Stimulated activated CD8-positive, alpha-beta memory T cell treated with anti-CD3 and anti-CD28 coated beads, Interleukin-7, amount 100 ng/mL, for 1 hour (primary cell): ENCODE measurements at regions not wholly inside any gene's neighbourhood (a gene's known extent, or its start where the extent isn't known, plus 50 kb on each side); places are given as distances from the start of the nearest gene placed in this dataset.
"Not testable (repeated sequence)": the region's sequence is repeated elsewhere in the genome, so short reads cannot be mapped to it uniquely, and the experiment has no call there.

Source experiments
- DNase-seq, 2 donors: peaks; one replicate each; pipeline ENCODE4 v3.0.0-alpha.2; 2020; ENCODE audit warnings: low read depth in 2 of 2

DNA sequence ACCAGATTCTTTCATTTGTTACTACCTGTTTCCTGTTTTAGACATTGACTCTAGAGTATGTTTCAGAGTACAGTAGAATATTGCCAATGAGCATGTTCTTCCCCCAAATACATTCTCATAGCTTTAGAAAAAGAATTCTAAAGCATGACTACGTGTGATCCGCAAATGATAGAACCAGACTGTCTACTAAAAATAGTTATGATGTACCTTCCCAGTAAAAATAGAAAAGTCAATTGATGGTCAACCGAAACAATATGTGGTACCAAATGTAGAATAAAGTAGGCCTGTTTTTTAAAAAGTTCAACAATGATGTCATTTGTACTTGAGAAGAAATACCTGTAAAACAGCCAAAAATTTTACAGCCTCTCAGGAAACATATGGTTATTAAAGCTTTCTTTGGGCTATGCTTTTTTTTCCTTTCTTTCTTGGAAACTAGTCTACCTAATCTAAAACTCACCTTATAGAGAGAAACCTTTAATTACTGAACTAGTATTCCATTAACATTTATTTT is 130.1 kb upstream of the MTHFD1L start:
- no peak for DNase-seq

DNA sequence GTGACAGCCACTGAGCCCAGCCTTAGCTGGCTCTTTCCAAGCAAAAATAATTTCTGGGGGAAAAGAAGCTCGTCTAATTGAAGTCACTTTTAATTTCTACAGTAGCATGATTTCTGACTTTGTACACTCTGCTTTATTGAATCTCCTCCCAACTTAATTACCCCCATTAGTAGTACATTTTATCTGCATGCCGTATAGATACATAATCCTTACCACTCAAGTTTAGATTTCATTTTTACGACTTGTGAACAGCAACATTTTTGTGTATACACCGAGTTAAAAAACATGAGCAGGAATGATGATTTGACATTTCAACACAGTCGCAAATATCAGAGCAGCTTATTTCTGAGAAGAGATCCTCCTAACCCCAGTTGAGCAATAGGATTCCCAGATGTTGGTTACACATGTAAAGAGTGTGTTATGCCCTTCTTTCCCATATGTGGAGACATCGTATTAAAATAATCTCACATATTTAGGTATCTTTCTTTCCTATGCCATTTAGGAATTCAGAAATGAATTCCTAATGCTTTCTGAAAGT is 127.3 kb upstream of the MTHFD1L start:
- no peak for DNase-seq

DNA sequence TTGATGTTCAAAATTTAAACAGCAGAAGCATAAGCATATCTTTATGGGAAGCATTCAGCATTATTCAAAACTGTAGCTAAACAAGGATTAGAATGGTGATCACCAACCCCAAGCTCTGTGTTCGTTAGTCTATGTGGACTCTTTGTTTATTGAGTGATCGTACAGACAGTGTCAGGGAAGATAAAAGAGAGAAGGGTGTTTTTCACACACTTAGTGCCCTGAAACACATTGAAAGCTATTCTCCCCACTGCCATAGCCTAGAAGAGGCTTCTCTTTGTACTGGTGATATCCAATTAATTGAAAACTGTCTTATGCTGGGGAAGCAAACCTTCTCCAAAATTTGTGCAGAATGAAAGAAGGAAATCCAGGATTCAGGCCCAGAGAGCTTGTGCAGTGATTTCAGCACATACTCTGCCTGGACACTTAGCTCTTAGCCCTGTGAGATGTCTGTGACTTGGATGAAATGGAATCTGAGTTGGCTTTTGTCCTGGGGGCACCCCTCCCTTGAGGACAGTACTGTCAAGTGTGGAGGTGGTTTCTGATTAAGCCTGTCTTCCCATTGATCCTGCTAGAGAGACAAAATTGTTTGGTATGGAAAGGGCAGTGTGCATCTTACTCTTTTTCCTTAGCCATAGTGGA is 125.7 kb upstream of the MTHFD1L start:
- DNase-seq: no peak

DNA sequence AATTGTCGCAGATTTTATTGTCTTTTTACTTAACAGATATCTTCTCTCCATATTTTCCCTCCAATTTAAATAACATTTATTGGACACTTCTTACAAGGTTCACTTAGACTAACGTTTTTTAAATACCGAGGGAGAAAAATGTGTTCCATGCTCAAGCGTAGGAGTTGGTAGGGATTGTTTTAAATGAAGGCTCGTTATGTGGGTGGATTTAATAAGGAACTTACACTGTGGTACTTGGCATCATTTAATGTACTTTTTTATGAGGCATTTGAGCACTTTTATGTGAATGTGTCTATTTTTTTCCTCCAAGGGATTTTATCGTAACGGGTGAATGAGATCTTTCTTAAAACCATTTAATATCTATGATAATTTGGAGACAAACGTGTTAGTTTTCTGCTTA is 125.0 kb upstream of the MTHFD1L start:
- DNase-seq: no peak

DNA sequence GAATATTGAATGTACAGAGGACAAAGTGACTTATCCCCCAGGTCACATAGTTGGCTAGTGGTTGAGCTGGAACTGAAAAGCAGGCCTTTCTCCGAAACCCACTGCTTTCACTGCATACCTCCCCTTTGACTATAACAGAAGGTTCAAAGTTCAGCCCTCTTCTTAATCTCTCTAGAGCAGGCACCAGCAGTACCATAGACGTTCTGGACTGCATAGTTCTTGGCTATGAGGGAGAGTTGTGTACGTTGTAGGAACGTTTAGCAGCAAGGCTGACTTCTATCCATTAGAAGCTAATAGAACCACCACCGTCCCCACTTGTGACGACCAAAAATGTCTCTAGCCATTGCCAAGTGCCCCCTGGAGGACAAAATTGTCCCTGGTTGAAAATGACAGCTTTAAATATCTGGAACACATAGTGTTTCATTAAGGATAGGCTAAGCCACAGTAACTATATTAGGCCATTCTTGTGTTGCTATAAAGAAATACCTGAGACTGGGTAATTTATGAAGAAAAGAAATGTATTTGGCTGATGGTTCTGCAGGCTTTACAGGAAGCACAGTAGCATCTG is 123.8 kb upstream of the MTHFD1L start:
- no peak for DNase-seq

DNA sequence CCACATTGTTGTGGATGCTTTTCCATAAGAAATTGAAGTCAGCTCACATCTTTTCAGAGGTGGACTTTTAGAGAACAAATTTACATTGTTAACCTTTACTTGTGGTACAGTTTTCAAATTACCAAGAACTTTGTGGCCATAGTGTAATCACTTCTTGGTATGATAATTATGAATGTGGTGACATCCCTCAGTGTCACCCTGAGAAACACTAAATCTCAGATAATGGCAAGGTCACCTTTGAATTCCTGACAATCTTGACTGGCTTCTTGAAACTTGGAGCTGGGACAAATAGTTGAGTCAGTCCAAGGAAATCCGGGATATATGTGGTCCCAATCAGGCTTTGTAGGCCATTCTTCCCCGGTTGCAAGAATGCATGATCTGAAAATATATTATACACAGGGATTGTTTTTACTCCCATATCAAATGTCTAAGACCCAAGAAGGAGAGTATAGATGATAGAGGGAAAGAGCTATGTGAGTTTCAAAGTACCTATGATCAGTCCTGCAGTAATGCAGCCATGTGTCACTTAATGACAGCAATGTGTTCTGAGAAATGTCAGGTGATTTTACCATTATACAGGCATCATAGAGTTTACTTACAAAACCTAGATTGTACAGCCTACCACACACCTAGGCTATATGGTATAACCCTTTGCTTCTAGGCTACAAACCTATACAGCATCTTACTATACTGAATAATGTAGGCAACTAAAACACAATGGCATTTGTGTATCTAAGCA is 120.8 kb upstream of the MTHFD1L start:
- DNase-seq: no peak

DNA sequence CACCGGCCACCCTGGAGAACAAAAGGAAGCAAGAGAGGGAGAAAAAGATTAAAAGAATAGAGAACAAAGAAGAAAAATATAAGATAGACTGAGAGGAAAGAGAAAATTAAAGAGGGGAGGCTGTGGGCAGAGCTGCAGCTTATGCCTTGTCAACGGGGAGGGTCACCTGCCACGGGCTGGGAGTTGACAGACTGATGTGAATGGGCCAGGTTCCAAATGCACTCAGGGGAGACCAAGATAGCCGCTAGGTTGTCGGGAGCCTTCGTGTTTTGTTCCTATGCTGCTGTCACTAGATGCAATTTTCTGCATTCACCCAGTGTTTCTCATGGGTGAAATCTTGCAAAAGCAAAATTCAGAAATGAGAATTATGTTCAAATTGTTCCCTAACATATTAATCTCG is 119.6 kb upstream of the MTHFD1L start:
- no peak for DNase-seq

DNA sequence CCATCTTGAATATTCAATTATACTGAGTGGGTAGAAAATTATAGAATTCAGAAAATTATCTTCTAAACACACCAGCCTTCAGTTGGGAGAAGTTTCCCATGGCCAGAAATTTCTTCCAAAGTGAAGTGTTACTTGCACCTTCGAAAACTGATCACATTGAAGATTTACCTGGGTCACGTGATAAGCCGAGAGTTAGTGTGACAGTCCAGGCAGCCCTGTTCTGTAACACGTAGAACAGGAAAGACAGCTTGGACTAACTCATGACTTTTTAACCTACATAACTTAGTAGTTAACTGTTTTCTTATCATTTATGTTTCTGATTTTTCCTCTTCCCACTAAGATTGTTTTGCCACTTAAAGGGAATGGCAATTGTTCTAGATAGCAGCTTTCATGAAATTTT is 118.3 kb upstream of the MTHFD1L start:
- no peak for DNase-seq

DNA sequence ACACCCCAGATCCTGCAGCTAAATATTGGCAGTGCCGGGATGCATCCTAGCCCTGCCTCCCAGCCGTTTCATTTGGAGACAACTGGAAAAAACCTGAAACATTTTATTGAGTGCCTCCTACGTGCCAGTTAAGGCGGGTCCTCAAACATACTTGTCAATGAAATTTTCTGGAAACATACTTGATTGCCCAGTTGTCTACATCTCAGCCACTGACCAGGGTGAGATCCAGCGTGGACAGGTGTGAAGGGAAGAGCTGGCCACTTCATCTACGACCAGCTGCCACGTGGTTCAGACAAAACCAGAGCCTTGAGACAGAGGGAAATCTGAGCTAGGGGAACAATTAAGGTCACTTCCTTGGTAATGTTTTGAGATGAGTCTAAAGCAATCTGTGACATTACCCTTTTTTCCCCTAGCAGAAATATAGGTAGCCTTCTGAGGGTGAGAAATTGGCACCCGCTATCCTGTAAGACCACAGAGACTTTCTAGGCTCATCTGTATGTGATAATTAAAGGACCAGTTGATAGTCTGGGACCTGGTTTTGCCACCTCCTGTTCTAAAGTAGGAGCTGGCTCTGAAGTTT is 116.3 kb upstream of the MTHFD1L start:
- DNase-seq: no peak

DNA sequence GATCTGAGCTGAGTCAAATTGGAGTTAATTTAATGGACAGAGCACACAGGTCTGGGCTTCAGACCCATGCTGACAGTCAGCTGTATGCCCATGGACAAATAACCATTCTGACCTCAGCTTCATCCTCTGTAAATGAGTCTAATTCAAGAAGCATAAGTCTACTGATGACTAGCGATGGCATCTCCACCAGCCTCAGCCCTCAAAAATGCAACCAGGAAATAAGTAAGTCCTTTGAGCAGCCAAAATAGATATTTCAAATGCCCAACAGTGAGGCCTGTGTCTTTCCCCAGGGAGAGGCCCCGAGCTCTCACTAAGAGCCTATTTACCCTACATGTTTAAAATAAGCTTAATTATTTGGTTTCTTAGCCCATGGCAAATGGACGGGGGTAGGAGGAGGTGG is 114.2 kb upstream of the MTHFD1L start:
- no peak for DNase-seq

DNA sequence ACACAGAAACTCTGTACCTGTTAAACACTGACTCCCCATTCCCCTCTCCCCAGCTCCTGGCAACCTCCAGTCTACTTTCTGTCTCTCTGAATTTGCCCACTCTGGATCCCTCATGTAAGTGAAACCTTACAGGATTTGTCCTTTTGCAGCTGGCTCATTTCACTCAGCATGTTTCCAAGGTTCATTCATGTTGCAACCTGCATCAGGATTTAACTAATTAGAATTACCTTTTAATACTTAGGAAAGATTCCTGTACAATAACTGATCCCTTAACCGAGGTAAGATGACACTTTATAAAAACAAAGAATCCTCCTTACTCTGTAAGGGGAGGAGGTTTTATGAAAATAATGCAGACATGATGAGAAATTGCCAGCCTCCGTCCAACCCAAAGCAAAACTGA is 113.1 kb upstream of the MTHFD1L start:
- no peak for DNase-seq

DNA sequence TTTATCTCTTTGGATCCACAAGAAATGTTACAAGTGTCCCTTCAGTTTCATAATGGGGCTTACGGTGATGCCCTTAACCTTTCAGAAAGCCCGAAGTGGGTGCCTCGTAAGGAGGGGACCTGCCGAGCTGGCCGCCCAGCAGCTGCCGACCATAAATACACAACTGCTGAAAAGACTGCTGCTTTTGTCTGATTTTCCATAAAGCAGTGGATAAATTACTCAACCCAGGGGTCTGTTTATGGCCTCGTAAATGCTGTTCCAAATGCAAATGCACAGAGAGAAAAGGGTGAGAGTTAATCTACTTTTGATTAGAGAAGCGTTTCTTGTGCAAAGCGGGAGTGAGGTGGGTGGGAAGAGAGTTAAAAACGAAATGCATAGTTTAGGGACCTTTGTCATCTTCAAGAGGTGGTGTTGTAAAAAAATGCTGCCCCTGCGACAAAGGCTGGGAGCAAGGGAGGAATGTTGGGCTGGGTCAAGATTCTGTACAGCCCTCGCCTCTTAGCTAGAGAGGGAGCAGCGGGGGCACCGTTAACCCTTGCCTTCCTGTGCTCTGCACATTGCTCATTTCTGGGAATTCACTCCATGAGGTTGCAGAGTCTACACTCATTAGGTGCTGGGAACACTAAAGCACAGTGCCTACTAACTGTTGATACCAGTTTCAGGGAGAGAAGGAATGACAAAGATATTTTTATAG is 112.0 kb upstream of the MTHFD1L start:
- DNase-seq: no peak

DNA sequence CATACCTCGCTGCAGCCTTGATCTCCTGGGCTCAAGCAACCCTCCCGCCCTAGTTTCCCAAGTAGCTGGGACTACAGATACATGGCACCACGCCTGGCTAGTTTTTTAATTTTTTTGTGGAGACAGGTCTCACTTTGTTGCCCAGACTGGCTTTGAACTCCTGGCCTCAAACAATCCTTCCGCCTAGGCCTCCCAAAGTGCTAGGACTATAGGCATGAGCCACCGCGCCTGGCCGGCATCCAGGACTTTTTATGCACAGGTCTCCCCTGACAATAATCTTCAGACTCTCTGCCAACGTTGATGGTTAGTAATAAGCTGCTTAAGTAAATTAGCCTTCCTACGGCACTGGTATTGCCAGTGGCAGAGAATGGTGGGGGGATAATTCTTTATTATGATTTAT is 110.5 kb upstream of the MTHFD1L start:
- no peak for DNase-seq

DNA sequence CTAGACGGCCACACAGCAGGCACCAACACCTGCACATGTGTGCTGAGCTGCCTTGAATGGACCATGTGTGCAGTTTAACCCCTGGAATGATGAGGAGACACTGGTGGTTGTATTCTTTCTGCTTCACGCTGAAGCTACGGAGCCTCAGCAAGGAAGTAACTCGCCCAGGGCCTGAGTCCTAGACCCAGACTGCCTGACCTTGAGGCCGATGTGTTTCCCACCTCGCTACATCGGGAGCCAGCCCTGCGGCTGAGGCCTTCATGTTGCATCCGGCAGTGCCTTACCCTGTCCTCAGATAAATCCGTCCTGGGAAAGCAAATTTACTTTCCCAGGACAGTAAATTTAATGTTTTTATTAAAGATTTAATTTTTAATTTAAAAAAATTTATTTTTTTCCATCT is 110.0 kb upstream of the MTHFD1L start:
- DNase-seq: no peak

DNA sequence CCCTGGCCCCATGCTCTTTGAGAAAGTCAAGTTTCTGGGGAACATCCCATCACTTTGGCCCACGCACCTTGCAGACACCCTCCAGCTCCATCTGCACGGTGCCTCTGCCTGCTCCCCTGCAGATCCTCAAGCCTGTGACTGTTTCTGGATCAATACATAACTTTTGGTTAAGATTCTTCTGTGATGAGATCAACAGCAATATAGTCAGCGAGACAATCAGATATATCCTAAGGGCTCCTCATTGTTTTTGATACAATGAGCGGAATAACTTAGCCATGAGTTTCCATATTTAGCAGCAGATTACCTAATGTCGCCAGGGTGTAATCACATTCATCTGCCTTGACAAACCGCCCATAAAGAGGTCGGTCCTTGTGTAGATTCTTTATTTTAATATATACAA is 109.3 kb upstream of the MTHFD1L start:
- DNase-seq: no peak

DNA sequence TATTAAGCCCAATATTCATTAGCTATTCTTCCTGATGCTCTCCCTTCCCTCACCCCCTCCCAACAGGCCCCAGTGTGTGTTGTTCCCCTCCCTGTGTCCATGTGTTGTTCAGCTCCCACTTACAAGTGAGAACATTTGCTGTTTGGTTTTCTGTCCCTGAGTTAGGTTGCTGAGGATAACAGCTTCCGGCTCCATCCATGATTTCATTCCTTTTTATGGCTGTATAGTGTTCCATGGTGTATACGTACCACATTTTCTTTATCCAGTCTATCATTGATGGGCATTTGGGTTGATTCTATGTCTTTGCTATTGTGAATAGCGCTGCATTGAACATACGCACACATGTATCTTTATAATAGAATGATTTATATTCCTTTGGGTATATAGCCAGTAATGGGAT is 107.7 kb upstream of the MTHFD1L start:
- DNase-seq: not testable (repeated sequence)

DNA sequence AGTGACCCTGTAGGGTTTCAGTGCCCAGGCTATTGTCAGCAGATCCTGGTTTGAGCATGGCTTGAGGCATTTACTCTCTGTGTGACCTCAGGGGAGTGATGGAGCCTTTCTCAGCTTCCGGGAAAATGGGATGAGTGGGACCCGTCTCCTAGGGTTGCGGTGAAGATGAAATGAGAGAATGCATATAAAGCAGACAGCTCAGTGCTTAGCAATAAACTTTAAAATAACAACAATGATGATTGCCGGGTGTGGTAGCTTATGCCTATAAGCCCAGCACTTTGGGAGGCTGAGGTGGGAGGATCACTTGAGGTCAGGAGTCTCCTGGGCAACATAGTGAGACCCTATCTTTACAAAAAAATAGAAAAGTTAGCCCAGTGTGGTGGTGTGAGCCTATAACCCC is 106.0 kb upstream of the MTHFD1L start:
- DNase-seq: no peak

DNA sequence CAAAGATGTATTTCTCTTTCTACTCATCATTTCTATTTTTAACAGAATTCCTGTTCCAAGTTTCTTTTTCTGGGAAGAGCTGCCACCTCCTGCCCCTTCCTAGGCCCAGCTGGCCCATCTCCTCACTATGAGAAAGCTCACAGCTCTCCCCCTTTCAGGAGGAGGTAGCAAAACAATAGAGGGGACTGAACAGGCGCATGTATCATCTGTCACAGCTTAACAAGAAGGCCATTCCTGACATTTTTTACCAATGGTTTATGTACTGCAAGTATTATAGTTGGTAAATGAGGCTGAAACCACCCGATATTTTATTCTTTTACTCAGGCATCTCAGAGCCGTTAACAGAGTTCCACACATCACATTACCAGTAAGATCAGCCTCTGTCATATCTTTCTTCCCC is 103.7 kb upstream of the MTHFD1L start:
- DNase-seq: no peak

DNA sequence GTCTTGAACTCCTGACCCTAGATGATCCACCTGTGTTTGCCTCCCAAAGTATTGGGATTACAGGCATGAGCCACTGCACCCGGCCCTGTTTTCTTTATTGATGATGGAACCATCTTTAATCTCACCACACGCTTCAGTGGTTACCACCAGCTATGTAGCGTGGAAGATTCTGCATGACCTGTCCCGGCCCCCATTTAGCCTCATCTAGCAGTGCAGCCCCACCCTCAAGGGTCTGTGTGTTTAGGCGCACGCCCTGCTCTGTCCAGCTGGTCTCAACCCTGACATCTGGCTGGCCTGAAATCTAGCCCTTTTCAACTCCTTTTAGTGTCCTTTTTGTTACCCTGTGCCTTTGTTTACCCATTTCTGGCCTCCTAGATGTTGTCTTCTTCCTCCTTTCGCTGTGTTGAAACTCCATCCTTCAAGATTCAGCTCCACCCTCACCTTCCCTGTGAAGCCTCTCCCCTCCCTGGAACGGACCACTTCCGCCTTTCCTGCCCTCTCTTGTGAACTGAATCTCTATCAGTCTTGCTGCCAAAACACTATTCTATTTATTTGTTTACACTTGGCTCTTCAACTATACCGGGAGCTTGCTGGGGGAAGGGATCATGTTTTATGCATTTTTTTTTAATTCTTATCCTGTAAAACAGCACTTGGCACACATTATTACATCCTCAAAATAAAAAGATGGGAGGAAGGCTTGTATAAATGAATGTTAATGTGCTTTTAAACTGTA is 101.0 kb upstream of the MTHFD1L start:
- no peak for DNase-seq

DNA sequence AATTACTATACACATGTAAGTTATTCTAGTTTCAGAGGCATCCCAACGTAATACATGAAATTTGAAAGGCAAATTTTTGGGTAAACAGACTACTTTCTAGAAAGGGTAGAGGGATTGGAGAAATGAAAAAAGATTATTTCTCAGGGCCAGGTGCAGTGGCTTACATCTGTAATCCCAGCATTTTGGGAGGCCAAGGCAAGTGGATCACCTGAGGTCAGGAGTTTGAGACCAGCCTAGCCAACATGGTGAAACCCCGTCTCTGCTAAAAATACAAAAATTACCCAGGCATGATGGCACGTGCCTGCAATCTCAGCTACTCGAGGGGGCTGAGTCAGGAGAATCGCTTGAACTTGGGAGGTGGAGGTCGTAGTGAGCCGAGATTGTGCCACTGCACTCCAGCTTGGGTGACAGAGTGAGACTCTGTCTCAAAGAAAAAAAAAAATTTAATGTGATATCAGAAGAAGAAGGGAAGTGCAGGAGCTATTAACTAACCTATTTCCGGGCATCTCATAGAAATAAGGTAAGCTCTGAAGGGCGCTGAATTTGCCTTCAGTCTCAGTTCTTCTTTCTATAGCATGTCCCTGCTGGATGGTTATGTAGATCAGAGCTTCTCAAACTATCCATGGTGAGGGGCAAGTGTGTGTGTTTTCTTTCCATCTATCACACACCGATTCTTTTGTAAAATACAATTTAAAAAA is 100.3 kb upstream of the MTHFD1L start:
- no peak for DNase-seq
